GM18873 (cell line): ENCODE measurements at regions not wholly inside any gene's neighbourhood (a gene's known extent, or its start where the extent isn't known, plus 50 kb on each side); places are given as distances from the start of the nearest gene placed in this dataset.

Source experiments
- ATAC-seq: cut with Tn5 transposase; IDR thresholded peaks from one replicate; pipeline ENCODE4 v1.9.1; 2021; ENCODE audit warnings: mild to moderate bottlenecking, moderate library complexity, moderate number of reproducible peaks; ENCODE audit not compliant: unreplicated experiment, low FRiP score

GRCh38 chr22:49103314-49104059, 724.2 kb downstream of the BRD1 start:
- ATAC-seq: no peak

DNA sequence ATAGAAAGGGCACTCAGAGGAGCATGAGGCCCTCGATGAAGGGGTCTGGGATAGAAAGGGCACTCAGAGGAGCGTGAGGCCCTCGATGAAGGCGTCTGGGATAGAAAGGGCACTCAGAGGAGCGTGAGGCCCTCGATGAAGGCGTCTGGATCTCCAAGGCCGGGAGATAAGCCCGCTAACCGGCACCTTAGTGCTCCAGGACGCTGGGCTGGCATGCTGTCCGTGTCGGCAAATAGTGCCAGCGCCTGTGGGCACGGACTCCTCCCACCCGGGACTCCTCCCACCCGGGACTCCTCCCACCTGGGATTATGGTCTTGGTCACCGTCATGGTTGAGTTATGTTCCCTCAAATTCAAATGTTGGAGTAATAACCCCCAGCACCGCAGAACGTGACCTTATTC, 725.3 kb downstream of the BRD1 start:
- ATAC-seq: no peak

DNA sequence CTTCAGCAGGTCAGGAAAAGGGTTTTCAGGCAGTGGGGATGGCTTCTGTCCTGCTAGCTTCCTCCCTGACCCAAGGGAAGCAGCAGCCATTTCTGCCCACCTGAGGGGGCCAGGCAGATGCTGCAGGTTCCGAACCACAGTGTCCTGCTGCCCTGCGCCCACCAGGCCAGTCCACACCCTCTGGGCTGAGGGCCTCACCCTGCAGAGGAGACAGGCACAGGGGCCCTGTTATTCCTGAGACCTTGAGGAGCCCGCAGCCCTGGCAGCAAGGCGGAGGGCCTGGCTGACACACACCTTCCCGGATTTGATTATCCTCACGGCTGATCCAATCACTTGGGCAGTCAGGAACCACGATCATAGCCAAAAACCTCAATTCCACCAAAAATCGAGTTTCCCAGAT, 725.8 kb downstream of the BRD1 start:
- ATAC-seq: no peak

- ATAC-seq: no peak
These were observed 726.4 kb downstream of the BRD1 start for GRCh38 chr22:49101225-49101624.

DNA sequence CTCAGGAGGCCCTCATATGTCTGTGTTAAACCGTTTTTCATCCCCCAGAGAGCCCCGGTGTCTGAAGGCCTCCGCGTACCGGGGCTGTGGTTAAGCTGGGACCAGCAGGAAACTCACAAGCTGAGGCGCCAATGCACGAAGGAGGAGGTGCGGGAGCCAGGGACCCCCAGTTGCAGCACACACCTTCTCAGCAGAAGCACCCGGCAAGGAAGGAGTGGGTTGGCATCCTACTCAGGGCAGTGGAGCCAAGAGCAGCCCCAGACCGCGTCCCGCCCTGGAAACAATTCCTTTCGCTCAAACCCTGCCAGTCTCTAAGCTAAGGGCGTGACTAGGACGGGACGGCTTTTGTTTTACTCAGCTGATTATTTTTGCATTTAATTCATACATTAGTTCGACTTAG, 726.9 kb downstream of the BRD1 start:
- no peak for ATAC-seq

GRCh38 chr22:49100316-49100715, 727.4 kb downstream of the BRD1 start:
- ATAC-seq: no peak

DNA sequence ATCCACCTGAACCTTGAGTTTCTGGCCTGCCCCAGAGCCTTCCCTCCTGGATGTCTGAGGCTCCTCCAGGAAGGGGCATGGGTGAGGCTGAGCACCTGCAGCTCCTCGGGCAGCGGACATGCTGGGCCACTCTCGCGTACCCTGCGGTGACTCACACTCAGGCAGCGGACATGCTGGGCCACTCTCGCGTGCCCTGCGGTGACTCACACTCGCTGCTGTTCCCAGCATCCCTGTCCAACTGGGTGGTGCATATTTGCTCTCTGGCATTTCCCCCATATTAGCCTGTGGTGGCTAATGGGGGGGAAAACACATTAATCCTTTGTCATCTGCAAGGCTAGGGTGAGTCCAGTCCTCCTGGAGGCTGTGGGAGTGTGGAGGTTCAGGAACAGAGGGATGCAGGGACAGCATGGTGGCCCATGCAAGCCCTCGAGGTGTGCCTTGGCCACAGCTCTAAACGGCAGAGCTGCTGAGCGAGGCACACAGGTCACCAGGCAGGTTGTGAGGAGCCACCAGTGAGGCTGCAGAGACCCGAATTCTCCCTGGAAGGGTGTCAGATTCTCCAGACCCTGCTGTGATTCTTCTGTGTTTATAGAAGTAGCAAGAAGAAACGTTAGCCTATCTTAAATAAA, 728.1 kb downstream of the BRD1 start:
- ATAC-seq: no peak

GRCh38 chr22:49099089-49099488, 728.6 kb downstream of the BRD1 start:
- no peak for ATAC-seq

DNA sequence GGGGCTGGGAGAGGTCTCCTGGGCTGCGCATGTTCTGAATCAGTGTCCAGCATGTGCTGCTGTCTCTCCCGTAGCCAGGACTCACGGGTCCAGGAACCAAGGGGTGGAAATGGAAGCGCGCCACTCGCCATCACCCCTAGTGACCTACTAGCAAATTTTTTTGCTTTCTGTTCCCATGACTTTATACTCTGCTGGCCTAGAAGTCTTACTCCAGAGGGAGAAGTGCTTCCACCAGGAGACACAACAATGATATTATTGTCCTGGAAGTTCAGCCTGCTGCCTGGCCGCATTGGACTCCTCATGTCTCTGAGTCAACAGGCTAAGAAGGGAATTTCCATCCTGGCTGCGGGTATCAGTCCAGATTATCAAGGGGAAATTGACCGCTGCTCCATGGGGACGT, 729.7 kb downstream of the BRD1 start:
- no peak for ATAC-seq

- ATAC-seq: no peak
These were observed 730.3 kb downstream of the BRD1 start for GRCh38 chr22:49097171-49097925.

DNA sequence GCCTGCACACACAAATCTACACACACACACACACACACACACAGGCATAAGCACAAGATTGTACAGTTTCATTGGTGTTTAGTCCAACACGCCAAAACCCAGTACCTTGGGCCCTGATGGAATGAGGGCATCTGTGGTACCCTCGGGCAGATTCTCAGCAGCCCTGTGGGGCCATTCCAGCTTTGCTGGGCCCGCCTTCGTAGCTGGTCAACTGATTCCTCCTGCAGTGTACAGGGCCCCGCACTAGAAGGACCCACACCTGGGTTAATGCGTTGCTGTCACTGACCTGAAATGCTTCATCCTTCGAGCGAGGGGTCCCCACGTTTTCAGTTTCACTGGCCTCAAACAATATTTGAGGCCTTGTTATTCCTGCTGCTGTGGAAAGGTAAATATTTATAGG, 731.2 kb downstream of the BRD1 start:
- no peak for ATAC-seq

DNA sequence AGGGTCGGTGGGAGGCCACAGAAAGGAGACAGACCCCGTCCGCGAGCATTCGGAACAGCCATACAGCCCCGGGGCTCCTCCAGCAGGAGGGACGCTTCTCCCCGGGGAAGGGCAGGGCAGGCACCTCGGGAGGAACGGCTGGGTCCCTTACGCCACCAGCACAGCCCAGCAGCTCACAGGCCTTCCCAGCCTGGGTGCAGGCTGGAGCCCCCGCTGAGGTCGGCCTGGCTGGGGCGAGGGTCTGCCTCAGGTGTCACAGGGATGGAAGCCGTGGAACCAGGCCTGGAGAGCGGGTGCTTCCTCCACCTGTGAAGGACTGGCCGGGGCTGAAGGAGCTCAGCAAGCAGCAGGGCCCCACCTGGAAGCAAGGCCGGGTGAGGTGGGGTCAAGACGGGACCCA, 732.3 kb downstream of the BRD1 start:
- ATAC-seq: no peak

DNA sequence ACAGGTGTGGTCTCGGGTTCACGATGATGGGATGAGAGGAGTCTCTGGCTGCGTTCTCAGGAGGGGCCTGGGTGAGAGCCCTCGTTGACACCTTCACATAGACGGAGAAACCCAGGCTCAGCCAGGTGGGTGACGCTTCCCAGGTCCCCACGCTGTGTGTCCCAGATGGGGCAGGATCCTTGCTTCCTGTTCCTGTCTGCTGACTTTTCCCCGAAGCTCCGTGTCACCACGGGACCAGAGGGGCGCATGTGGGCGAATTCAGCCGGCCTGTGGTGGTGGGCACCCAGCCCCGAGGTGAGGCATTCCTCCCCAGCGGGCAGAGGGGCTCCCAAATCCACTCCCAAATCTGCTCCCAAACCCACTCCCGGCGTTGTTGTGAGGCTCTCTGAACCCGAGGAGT, 732.8 kb downstream of the BRD1 start:
- ATAC-seq: no peak

DNA sequence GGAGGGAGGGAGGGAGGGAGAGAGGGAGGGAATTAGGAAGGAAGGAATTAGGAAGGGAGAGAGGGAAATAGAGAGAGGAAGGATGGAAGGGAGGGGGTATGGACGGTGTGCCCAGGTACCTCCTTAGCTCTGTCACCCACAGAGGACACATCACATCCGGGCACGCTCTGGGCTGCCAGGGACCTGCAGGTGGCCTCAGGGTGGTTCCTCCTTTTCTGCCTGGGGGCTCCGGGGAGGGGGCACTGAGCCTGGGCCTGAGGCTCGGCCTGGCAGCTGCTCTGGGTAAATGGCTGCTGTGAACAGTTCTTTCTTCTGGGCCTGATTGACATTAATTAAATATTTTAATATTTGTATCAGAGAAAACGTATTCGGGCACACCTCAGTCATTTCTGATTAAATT, 733.5 kb downstream of the BRD1 start:
- no peak for ATAC-seq

GRCh38 chr22:49093192-49093880, 734.3 kb downstream of the BRD1 start:
- ATAC-seq: no peak

DNA sequence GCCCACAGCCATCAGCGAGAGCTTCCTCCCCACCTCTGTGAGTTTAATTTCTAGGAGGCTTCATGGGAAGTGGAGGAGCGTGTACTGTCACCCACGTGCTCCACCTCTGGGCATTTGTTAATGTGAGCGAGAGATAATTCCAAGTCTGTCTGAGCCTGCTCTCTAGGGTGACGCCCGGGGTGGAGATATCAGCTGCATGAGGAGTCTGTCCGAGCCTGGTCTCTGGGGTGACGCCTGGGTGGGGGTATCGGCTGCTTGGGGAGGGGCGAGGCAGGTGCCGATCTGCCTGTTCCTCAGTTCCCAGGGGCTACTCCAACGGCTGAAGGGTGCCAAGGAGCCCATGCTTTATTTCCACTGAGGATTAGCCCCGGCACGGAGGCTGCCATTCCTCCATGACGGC, 735.0 kb downstream of the BRD1 start:
- ATAC-seq: no peak

DNA sequence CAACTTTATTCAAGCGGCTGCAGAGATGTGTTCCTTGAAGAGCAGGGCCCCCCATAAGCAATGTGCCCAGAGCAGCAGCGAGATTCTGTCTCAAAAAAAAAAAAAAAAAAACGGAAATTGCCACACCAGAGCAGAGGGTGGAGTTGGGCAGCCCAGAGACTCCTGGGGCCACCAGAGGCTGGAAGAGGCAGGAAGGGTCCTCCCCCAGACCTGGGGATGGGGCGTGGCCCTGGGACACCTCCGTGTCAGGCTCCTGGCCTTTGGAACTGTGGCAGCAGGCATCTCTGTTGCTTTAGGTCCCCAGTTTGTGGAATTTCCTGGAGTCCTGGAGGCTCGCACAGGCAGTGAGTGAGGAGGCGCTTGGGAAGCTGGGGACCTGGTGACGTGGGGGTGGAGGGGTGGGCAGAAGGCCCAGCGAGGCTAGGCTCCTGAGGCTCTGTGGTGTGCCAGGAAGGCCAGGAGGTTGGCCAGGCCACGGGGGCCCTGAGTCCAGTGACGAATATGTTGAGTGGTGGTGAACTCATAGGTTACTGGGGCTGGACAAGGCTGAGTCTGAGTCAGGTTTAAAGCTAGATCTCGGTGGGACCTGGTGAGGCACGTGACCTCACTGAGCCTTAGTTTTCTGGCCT, 735.6 kb downstream of the BRD1 start:
- ATAC-seq: no peak

DNA sequence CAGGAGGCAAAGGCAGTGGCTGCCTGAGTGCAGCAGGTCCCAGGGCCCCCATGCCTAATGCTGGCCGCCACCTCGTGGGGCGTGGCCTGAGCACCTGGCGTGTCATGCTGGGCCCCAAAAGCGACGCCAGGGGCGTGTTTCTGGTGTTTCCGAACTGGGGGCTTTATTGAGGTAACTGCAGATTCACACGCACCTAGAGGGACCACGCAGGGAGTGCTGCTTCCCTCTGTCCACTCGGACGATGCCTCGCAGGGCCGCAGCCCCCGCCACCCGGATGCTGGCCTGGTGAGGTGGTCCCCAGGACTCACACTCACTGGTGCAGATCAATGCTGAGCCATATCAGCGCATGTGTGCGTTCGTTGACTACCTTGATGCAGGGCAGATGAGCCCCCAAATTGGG, 736.2 kb downstream of the BRD1 start:
- no peak for ATAC-seq

- ATAC-seq: no peak
These were observed 736.9 kb downstream of the BRD1 start for GRCh38 chr22:49090853-49091135.

DNA sequence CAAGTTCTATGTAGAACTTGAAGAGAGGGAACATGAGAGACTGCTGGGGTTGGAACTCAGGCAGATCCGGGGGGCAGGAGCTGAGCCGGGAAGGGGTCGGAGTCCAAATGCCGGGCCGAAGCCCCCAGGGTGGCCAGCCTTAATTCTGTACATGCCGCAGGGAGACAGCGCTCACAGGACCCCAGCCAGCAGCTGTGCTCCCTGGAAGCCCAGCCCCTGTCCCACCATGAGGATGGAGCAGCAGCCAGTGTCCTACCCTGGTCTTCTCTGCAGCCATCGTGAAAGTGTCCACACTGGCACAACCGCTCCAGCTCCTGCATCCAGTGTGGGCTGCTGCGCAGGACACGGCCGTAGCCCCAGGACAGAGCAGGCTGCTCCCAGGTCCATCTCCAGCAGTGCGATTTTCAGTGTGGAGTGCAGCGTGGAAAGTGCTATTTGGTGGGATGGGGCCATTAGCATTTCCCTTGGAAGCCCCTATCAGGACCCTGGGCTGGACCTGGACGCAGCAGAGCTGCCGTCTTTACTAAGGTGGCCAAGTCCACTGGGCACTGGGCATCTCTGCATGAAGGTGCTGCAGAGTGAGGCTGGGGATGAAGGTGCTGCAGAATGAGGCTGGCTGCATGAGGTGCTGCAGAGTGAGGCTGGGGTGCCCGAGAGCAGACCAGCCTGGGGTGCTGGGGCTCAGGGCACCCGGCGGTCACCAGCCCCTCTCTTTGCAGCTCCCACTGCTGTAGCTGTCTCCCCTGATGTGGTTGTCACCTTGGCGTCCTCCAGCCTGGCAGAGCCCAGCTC, 737.4 kb downstream of the BRD1 start:
- no peak for ATAC-seq
